ENCODE measurements at regions not wholly inside any gene's neighbourhood (a gene's known extent, or its start where the extent isn't known, plus 50 kb on each side); places are given as distances from the start of the nearest gene placed in this dataset.

DNA sequence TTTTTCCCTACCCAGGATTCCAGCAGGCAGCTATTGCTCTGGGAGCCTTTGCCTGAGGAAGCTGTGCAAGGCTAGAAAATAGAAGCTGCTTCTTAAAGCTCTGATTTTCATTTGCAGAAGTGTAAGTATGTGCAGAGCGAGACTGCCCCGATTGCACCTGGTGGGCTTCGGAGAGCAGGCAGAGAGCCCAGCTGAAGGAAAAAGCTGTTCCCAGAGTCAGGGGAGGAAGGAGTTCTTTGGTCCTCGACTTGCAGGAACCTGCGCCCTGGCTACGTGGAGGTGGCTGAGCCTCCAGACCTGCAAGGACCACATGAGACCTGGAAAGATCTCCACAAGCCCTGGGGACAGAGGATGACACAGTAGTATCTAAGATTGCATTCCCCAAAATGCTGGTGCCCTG is 235.0 kb upstream of the ARGLU1 start:
- no peak for ATAC-seq (ENCODE audit: insufficient number of reproducible peaks, low FRiP score, low read depth)
- Histone ChIP-seq H3K27ac (no peak overlapping the region), H3K9me3 (no peaks in the 10 kb centered on the region), H3K36me3 (no peaks in the 10 kb centered on the region), H3K4me3 (no peak overlapping the region), H3K27me3 (replicated peaks; ENCODE audit: insufficient read depth) (no peaks in the 10 kb centered on the region), H3K4me1 (ENCODE audit: control insufficient read depth in 1 of 2, low read depth in 2 of 2) (no peaks in the 10 kb centered on the region)
- TF ChIP-seq, protein P1, sequence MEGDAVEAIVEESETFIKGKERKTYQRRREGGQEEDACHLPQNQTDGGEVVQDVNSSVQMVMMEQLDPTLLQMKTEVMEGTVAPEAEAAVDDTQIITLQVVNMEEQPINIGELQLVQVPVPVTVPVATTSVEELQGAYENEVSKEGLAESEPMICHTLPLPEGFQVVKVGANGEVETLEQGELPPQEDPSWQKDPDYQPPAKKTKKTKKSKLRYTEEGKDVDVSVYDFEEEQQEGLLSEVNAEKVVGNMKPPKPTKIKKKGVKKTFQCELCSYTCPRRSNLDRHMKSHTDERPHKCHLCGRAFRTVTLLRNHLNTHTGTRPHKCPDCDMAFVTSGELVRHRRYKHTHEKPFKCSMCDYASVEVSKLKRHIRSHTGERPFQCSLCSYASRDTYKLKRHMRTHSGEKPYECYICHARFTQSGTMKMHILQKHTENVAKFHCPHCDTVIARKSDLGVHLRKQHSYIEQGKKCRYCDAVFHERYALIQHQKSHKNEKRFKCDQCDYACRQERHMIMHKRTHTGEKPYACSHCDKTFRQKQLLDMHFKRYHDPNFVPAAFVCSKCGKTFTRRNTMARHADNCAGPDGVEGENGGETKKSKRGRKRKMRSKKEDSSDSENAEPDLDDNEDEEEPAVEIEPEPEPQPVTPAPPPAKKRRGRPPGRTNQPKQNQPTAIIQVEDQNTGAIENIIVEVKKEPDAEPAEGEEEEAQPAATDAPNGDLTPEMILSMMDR (IDR thresholded peaks at IDR 0.05) = no peak
- no peak for DNase-seq (ENCODE audit: low spot score)

DNA sequence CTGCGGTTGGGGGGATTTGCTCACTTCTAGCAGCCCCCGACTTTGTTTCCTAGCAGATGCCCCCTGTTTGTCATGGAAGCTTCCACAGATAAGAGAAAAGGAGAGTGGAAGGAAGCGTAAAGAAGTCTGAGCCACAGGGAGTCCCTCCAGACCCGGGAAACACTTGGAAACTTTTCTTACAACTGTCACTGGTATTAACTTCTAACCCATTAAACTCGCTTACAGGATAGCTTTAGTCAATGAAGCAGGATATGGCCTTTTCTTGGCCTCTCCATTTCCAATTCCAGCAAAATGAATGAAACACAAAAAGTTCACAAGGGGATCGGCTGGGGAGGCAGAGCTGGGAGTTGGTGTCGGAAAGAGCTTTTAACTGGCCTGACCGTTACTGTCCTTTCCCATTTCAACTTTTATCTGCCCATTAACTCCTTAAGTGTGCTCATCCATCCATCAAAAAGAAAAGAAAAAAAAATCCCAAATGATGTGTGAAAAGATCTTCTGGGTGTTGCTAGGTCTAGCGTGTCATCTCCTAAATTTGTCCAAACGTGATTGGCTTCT is 231.9 kb upstream of the ARGLU1 start:
- Histone ChIP-seq H3K4me1 (ENCODE audit: control insufficient read depth in 1 of 2, low read depth in 2 of 2) (no peaks in the 10 kb centered on the region), H3K27me3 (replicated peaks; ENCODE audit: insufficient read depth) (no peaks in the 10 kb centered on the region), H3K36me3 (no peaks in the 10 kb centered on the region), H3K27ac (no peak overlapping the region), H3K9me3 (no peaks in the 10 kb centered on the region), H3K4me3 (no peak overlapping the region)
- DNase-seq (ENCODE audit: low spot score) = no peak
- TF ChIP-seq, protein P1 (IDR thresholded peaks at IDR 0.05) = no peak
- ATAC-seq (ENCODE audit: insufficient number of reproducible peaks, low FRiP score, low read depth) = no peak

DNA sequence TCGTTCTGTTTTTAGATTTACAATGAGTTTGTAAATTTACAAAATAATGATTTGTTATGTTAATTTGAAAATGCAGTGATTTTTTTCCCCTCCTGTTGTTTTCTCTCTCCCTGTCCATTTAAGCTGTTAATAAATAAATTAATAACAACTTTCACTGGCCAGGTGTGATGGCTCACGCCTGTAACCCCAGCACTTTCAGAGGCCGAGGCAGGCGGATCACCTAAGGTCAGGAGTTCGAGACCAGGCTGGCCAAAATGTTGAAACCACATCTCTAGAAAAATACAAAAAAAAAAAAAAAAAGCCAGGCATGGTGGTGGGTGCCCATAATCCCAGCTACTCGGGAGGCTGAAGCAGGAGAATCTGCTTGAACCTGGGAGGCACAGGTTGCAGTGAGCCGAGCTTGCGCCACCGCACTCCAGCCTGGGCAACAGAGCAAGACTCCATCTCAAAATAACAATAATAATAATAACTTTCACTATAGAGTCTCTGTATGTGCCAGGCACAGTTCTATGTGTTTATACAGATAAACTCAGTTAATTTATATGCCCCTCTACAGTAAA is 229.2 kb upstream of the ARGLU1 start:
- Histone ChIP-seq H3K36me3 (no peaks in the 10 kb centered on the region), H3K9me3 (no peaks in the 10 kb centered on the region), H3K27me3 (replicated peaks; ENCODE audit: insufficient read depth) (no peaks in the 10 kb centered on the region), H3K4me3 (no peak overlapping the region), H3K27ac (no peak overlapping the region), H3K4me1 (ENCODE audit: control insufficient read depth in 1 of 2, low read depth in 2 of 2) (peaks cover 0 to 13% of the 10 kb centered on the region in 2 donors)
- no peak for ATAC-seq (ENCODE audit: insufficient number of reproducible peaks, low FRiP score, low read depth)
- DNase-seq (ENCODE audit: low spot score) = no peak
- TF ChIP-seq, protein P1 (IDR thresholded peaks at IDR 0.05) = no peak

DNA sequence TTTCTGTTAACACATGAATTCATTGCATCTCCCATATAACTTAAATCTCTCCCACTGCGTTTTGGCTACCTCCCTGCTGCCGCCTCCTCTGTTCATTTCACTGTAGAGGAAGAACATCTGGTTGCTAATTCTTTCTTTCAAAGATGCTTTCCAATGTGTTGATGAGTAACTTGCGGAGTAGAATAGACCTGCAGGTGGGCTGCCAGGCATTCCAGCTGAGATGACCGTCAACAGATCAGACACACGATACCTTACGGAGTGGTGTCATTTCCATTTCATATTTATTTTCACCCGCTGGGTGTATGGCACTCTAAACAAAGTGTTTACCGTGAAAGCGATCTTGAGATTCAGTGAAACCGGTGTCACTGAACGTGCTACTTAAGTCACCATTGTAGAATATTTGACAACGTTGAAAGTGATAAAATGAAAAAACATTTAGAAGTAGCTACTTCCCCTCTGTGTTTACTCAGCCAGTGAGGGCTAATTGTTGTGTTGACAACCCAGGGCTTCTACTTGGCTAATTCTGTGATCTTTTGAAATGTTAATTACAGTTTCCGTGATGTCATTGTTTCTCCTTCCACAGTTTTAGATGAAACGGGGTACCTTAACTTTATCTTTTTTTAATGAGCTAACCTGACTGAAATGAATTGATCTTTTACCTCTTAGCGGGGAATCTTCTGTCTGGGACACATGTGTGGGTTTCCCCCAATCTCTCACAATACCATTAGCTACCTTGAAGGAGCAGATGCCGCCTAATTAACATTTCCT is 228.5 kb upstream of the ARGLU1 start:
- Histone ChIP-seq H3K4me3 (peak overlapping the region; percentile 35), H3K27ac (no peak overlapping the region), H3K36me3 (no peaks in the 10 kb centered on the region), H3K27me3 (replicated peaks; ENCODE audit: insufficient read depth) (no peaks in the 10 kb centered on the region), H3K4me1 (ENCODE audit: control insufficient read depth in 1 of 2, low read depth in 2 of 2) (peaks cover 0 to 13% of the 10 kb centered on the region in 2 donors), H3K9me3 (no peaks in the 10 kb centered on the region)
- ATAC-seq (ENCODE audit: insufficient number of reproducible peaks, low FRiP score, low read depth) (no peak), DNase-seq (ENCODE audit: low spot score) (no peak)
- TF ChIP-seq, protein P1 (IDR thresholded peaks at IDR 0.05) = no peak

DNA sequence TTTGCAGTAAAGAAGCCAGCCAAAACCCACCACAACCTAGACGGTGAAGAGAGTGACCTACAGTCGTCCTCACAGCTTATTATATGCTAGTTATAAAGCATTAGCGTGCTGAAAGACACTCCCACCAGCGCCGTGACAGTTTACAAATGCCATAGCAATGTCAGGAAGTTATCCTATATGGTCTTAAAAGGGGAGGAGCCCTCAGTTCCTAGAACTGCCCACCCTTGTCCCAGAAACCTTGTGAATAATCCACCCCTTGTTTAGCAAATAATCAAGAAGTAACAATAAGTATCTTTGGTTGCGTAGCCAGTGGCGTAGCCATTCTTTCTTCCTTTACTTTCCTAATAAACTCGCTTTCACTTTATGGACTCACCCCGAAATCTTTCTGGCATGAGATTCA is 227.9 kb upstream of the ARGLU1 start:
- Histone ChIP-seq H3K4me1 (ENCODE audit: control insufficient read depth in 1 of 2, low read depth in 2 of 2) (peaks cover 0 to 13% of the 10 kb centered on the region in 2 donors), H3K27me3 (replicated peaks; ENCODE audit: insufficient read depth) (no peaks in the 10 kb centered on the region), H3K27ac (no peak overlapping the region), H3K4me3 (peak overlapping the region; percentile 35), H3K9me3 (no peaks in the 10 kb centered on the region), H3K36me3 (no peaks in the 10 kb centered on the region)
- ATAC-seq (ENCODE audit: insufficient number of reproducible peaks, low FRiP score, low read depth) (no peak), DNase-seq (ENCODE audit: low spot score) (no peak)
- TF ChIP-seq, protein P1 (IDR thresholded peaks at IDR 0.05) = no peak
